SKM-1 treated with dmso at 0.1 percent for 144 hours (cell line): ENCODE measurements at regions not wholly inside any gene's neighbourhood (a gene's known extent, or its start where the extent isn't known, plus 50 kb on each side); places are given as distances from the start of the nearest gene placed in this dataset.

Experiments used
- DNase-seq: peaks from one replicate; lab custom pipeline; 2025; ENCODE audit not compliant: unreplicated experiment; lab: John Stamatoyannopoulos, UW

GRCh38 chr3:189108067-189108466 lies 63.7 kb upstream of the TPRG1 start:
- DNase-seq, result no peak

DNA sequence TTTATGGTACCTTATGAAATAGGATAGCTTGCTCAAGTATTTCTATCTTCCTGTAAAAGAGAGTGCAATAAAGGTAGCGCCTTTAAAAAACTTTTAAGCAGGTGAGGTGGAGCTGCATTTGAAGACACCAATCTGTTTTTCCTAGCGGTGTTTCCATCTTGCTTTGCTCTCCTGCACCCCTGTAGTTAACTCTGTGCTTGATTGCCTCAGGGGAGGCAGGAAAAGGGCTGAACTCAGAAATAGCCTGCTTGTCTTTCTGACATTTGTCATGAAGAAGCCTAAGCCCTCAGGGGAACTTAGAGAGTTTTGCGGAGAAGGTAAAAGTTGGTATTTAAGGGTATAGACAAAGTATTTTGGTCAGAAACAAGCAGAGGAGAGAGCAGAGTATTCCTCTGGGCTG lies 63.0 kb upstream of the TPRG1 start:
- DNase-seq, result no peak

- DNase-seq, result no peak
These were observed 62.6 kb upstream of the TPRG1 start for GRCh38 chr3:189109145-189109544.

- DNase-seq, result no peak
These were observed 54.7 kb upstream of the TPRG1 start for GRCh38 chr3:189117087-189117486.

GRCh38 chr3:189118896-189119295 lies 52.9 kb upstream of the TPRG1 start:
- no peak for DNase-seq

- no peak for DNase-seq
These were observed 51.8 kb upstream of the TPRG1 start for GRCh38 chr3:189119950-189120349.

GRCh38 chr3:189121092-189121491 lies 50.7 kb upstream of the TPRG1 start:
- no peak for DNase-seq
